Astrocyte (in vitro differentiated cells and primary cell): ENCODE measurements at regions not wholly inside any gene's neighbourhood (a gene's known extent, or its start where the extent isn't known, plus 50 kb on each side); places are given as distances from the start of the nearest gene placed in this dataset.

Experiments
- DNase-seq: peaks from one replicate; pipeline ENCODE4 v3.0.0-alpha.2; 2010; ENCODE audit warnings: low read depth
- FAIRE-seq: peaks from 2 replicates; lab custom pipeline; 2011; peaks lifted over from hg19 to GRCh38; lab: Jason Lieb, UNC
- H2AFZ ChIP-seq: 2 replicates; pipeline ENCODE4 v1.6.0; 2012; ENCODE audit warnings: low read depth, low read length, inconsistent platforms
- H3K27ac ChIP-seq: 2 replicates; pipeline ENCODE4 v1.5.1; 2011; ENCODE audit warnings: low read depth, low read length, inconsistent platforms
- H3K27me3 ChIP-seq: 2 replicates; pipeline ENCODE4 v1.6.0; 2011; ENCODE audit warnings: low read length, inconsistent platforms; ENCODE audit not compliant: insufficient read depth
- H3K36me3 ChIP-seq: 2 replicates; pipeline ENCODE4 v1.5.1; 2011; ENCODE audit warnings: low read length, inconsistent platforms; ENCODE audit not compliant: insufficient read depth
- H3K4me1 ChIP-seq: 2 replicates; pipeline ENCODE4 v1.5.1; 2011; ENCODE audit warnings: low read length, inconsistent platforms; ENCODE audit not compliant: insufficient read depth
- H3K4me2 ChIP-seq: 2 replicates; pipeline ENCODE4 v1.6.0; 2012; ENCODE audit warnings: low read length, inconsistent platforms
- H3K4me3 ChIP-seq: 2 replicates; pipeline ENCODE4 v1.5.1; 2011; ENCODE audit warnings: low read depth, mild to moderate bottlenecking, low read length, inconsistent platforms; ENCODE audit not compliant: insufficient read depth
- H3K79me2 ChIP-seq: 2 replicates; pipeline ENCODE4 v1.6.0; 2012; ENCODE audit warnings: mild to moderate bottlenecking, low read length, inconsistent platforms; ENCODE audit not compliant: insufficient read depth
- H3K9ac ChIP-seq: 2 replicates; pipeline ENCODE4 v1.6.0; 2012; ENCODE audit warnings: mild to moderate bottlenecking, low read length, inconsistent platforms
- H3K9me3 ChIP-seq: 2 replicates; pipeline ENCODE4 v1.5.1; 2012; ENCODE audit warnings: low read depth, mild to moderate bottlenecking, low read length, inconsistent platforms; ENCODE audit not compliant: insufficient read depth
- H4K20me1 ChIP-seq: 2 replicates; pipeline ENCODE4 v1.6.0; 2012; ENCODE audit warnings: low read length, inconsistent platforms; ENCODE audit not compliant: insufficient read depth
- H3K27ac Mint-ChIP-seq: one replicate; pipeline ENCODE4 v1.8.0; 2021; ENCODE audit warnings: mild to moderate bottlenecking, mixed read lengths; ENCODE audit not compliant: unreplicated experiment
- H3K27me3 Mint-ChIP-seq: one replicate; pipeline ENCODE4 v1.8.0; 2021; ENCODE audit warnings: low read depth, mixed read lengths; ENCODE audit not compliant: unreplicated experiment
- H3K36me3 Mint-ChIP-seq: one replicate; pipeline ENCODE4 v1.8.0; 2021; ENCODE audit warnings: low read depth, mixed read lengths; ENCODE audit not compliant: unreplicated experiment
- H3K4me1 Mint-ChIP-seq: one replicate; pipeline ENCODE4 v1.8.0; 2021; ENCODE audit warnings: low read depth, mixed read lengths; ENCODE audit not compliant: unreplicated experiment
- H3K4me3 Mint-ChIP-seq: one replicate; pipeline ENCODE4 v1.8.0; 2021; ENCODE audit warnings: mild to moderate bottlenecking, moderate library complexity, mixed read lengths; ENCODE audit not compliant: unreplicated experiment
- H3K9me3 Mint-ChIP-seq: one replicate; pipeline ENCODE4 v1.8.0; 2021; ENCODE audit warnings: mild to moderate bottlenecking, mixed read lengths; ENCODE audit not compliant: unreplicated experiment
- EZH2 ChIP-seq: IDR thresholded peaks from 2 replicates; pipeline ENCODE4 v1.6.1; 2012; ENCODE audit warnings: mild to moderate bottlenecking, low read length, inconsistent platforms; ENCODE audit not compliant: insufficient read depth
- TF ChIP-seq, protein P1 (sequence below): IDR thresholded peaks from 2 replicates; pipeline ENCODE4 v1.5.1; 2011; ENCODE audit warnings: low read depth, mild to moderate bottlenecking, inconsistent platforms, low read length, moderate library complexity; ENCODE audit not compliant: insufficient read depth

DNA sequence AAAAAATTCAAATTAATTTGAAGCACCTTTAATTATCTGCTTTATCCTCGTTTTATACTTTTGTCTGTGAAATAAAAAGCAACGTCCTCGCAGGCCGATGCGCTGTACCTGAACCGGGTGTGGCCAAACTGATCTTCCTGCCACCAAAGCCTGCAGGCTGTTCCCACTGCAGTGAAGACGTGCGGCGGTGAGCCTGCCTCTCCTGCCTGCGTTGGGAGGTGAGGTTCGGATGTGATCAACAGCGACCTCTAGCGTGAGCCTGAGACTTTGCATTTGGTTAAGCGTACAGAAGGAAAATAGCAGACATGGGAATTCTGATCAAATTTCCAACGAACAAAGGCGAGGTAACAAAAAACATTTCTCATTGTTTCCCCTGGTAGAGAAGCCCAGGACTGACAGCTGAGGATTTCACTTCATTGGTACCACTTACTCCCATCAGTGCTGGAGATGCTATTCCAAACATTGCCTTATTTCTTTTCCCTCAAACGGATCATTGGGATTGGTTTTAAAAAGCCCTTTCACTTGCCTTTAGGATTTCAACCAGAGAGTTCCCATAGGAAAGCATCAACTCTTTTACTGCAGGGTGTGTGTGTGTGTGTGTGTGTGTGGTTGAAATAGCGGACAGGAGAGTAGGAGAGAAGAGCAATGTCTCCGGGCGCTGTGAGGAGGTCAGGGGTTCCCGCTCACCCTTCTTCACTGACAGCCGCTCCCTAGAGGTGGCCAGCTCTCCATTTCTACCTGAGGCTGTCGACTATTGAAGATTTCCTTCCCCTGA is 56.6 kb upstream of the CCN6 start:
- no peak for TF ChIP-seq EZH2
- TF ChIP-seq, protein P1, sequence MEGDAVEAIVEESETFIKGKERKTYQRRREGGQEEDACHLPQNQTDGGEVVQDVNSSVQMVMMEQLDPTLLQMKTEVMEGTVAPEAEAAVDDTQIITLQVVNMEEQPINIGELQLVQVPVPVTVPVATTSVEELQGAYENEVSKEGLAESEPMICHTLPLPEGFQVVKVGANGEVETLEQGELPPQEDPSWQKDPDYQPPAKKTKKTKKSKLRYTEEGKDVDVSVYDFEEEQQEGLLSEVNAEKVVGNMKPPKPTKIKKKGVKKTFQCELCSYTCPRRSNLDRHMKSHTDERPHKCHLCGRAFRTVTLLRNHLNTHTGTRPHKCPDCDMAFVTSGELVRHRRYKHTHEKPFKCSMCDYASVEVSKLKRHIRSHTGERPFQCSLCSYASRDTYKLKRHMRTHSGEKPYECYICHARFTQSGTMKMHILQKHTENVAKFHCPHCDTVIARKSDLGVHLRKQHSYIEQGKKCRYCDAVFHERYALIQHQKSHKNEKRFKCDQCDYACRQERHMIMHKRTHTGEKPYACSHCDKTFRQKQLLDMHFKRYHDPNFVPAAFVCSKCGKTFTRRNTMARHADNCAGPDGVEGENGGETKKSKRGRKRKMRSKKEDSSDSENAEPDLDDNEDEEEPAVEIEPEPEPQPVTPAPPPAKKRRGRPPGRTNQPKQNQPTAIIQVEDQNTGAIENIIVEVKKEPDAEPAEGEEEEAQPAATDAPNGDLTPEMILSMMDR: peak; percentile 95
- H3K4me3 ChIP-seq: no peak overlapping the region
- peak; percentile 78 for FAIRE-seq
- Mint-ChIP-seq H3K36me3 (peaks cover 2% of the 10 kb centered on the region), H3K9me3 (no peaks in the 10 kb centered on the region), H3K27me3 (peaks cover 3% of the 10 kb centered on the region), H3K27ac (peak overlapping the region; percentile 2), H3K4me3 (no peak overlapping the region), H3K4me1 (peaks cover 13% of the 10 kb centered on the region)
- no peak for DNase-seq
- no peaks in the 10 kb centered on the region for H3K27me3 ChIP-seq
- no peaks in the 10 kb centered on the region for H3K36me3 ChIP-seq
- peaks cover 5% of the 10 kb centered on the region for H3K4me1 ChIP-seq
- no peaks in the 10 kb centered on the region for H4K20me1 ChIP-seq
- peak overlapping the region; percentile 46 for H3K9ac ChIP-seq
- peak overlapping the region; percentile 31 for H2AFZ ChIP-seq
- H3K9me3 ChIP-seq: no peaks in the 10 kb centered on the region
- H3K4me2 ChIP-seq: peak overlapping the region; percentile 28
- H3K27ac ChIP-seq: no peak overlapping the region
- no peaks in the 10 kb centered on the region for H3K79me2 ChIP-seq

DNA sequence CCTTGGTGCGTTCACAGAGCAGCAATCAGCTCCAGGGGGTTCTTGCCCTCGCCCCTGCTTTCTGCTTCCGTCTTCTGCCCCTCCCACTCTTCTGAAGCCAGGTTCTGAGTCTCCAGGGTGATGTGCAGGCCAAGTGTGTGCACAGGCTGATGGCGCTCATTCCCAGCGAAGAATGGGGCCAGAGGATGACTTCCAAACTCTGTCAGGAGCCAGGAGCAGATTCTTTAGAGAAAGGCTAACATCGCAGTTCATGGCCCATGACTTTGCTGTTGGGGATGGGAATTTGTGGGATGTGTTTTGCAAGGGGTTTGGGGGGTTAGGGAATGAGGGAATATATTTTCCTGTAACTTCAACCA is 56.1 kb upstream of the CCN6 start:
- no peak overlapping the region for H2AFZ ChIP-seq

DNA sequence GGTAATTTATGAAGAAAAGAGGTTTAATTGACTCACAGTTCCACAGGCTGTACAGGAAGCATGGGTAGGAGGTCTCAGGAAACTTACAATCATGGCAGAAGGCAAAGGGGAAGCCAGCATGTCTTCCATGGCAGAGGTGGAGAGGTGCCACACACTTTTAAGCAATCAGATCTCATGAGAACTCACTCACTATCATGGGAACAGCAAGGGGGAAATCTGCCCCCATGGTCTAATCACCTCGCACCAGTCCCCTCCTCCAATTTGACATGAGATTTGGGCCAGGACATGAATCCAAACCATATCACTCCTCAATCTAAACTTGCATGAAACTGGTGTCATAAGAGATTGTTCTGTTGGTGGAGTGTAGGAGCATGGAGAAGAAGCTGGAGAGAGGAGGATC is 51.6 kb upstream of the CCN6 start:
- H3K9ac ChIP-seq: no peak overlapping the region
- DNase-seq (no peak), FAIRE-seq (no peak)
- H3K27me3 Mint-ChIP-seq: peaks cover 7% of the 10 kb centered on the region
- H3K27ac ChIP-seq: no peak overlapping the region
- no peaks in the 10 kb centered on the region for H3K79me2 ChIP-seq
- H3K27ac Mint-ChIP-seq: no peak overlapping the region
- H3K4me2 ChIP-seq: no peak overlapping the region
- no peaks in the 10 kb centered on the region for H3K36me3 Mint-ChIP-seq
- no peaks in the 10 kb centered on the region for H3K36me3 ChIP-seq
- no peak overlapping the region for H3K4me3 ChIP-seq
- no peaks in the 10 kb centered on the region for H3K9me3 ChIP-seq
- H3K4me1 ChIP-seq: no peaks in the 10 kb centered on the region
- no peak overlapping the region for H2AFZ ChIP-seq
- TF ChIP-seq, protein P1: no peak
- no peak for TF ChIP-seq EZH2
- H3K4me3 Mint-ChIP-seq: no peak overlapping the region
- no peaks in the 10 kb centered on the region for H3K9me3 Mint-ChIP-seq
- no peaks in the 10 kb centered on the region for H4K20me1 ChIP-seq
- H3K27me3 ChIP-seq: no peaks in the 10 kb centered on the region
- no peaks in the 10 kb centered on the region for H3K4me1 Mint-ChIP-seq

More for the DNA sequence above, 56.1 kb upstream of the CCN6 start:
- Histone ChIP-seq H3K27me3 (no peaks in the 10 kb centered on the region), H3K79me2 (no peaks in the 10 kb centered on the region), H3K27ac (no peak overlapping the region), H3K4me3 (no peak overlapping the region), H4K20me1 (no peaks in the 10 kb centered on the region), H3K9me3 (no peaks in the 10 kb centered on the region), H3K4me1 (peaks cover 1% of the 10 kb centered on the region), H3K4me2 (no peak overlapping the region), H3K36me3 (no peaks in the 10 kb centered on the region), H3K9ac (peak overlapping the region; percentile 46)
- Mint-ChIP-seq H3K4me1 (peaks cover 10% of the 10 kb centered on the region), H3K9me3 (no peaks in the 10 kb centered on the region), H3K27me3 (peaks cover 3% of the 10 kb centered on the region), H3K4me3 (no peak overlapping the region), H3K36me3 (peaks cover 2% of the 10 kb centered on the region), H3K27ac (no peak overlapping the region)
- FAIRE-seq (no peak), DNase-seq (no peak)
- TF ChIP-seq EZH2: no peak
